ENCODE measurements at regions not wholly inside any gene's neighbourhood (a gene's known extent, or its start where the extent isn't known, plus 50 kb on each side); places are given as distances from the start of the nearest gene placed in this dataset.

- TF ChIP-seq TGIF2 (CRISPR knock-in tag; IDR thresholded peaks at IDR 0.05) (no peak), EZH2 (conservative IDR thresholded peaks at IDR 0.05; ENCODE audit: low read depth, low read length) (no peak), ZBTB7A (CRISPR knock-in tag; IDR thresholded peaks at IDR 0.05) (no peak), IRF1 (CRISPR knock-in tag; IDR thresholded peaks at IDR 0.05; ENCODE audit: low read depth) (no peak)
These were observed 139.5 kb downstream of the PFKFB3 start (continued) for GRCh38 chr10:6342096-6342685.

- H3K9me3 ChIP-seq (ENCODE audit: low read length) = no peaks in the 10 kb centered on the region
- no peak for ATAC-seq
- CTCF ChIA-PET (ENCODE audit: low intra/inter-chr PET ratio, low total read pairs) = no interaction called here
- in situ Hi-C loops (cut with HindIII; ENCODE audit: extremely low pct_ligation_motif_present, low pct_unique_long_range_greater_than_20kb) = no loop called here
- H3K27ac ChIP-seq (ENCODE audit: extremely low read length, insufficient read depth, low read length) = no peak overlapping the region
- peaks cover 0 to 10% of the 10 kb centered on the region in 2 experiments; a peak in 2 of 5 replicates for H3K27me3 ChIP-seq (ENCODE audit: control insufficient read depth in 1 of 2, insufficient read depth in 2 of 2, low read length in 2 of 2)
- H3K4me2 ChIP-seq (ENCODE audit: low read depth, low read length) = no peak overlapping the region
- no peak overlapping the region for H2AFZ ChIP-seq (ENCODE audit: low read length)
- no peak overlapping the region for H3K9ac ChIP-seq (ENCODE audit: insufficient read depth, low read depth, low read length)
- WGBS (ENCODE audit: low lambda C conversion rate) = no CpG with 5 or more reads among the region's 7 CpGs
- POLR2A ChIA-PET = no interaction called here
- no peaks in the 10 kb centered on the region for H3K36me3 ChIP-seq (replicated peaks in 1 of 2; ENCODE audit: control insufficient read depth in 1 of 2, insufficient read depth in 2 of 2, low read length in 2 of 2)
- no peaks in the 10 kb centered on the region for H4K20me1 ChIP-seq (ENCODE audit: insufficient read depth, low read length)
- no peaks in the 10 kb centered on the region for H3K79me2 ChIP-seq (ENCODE audit: insufficient read depth, low read length)
- no peak for DNase-seq (ENCODE audit: low spot score)
- no peaks in the 10 kb centered on the region for H3K4me1 ChIP-seq (ENCODE audit: insufficient read depth, low read length)
- no peak for FAIRE-seq
- no TSS peak for BruUV-seq (replicated peaks)
- intact Hi-C loops (cut with micrococcal nuclease; ENCODE audit: unreplicated experiment) = no loop called here
- TF ChIP-seq, protein P1, sequence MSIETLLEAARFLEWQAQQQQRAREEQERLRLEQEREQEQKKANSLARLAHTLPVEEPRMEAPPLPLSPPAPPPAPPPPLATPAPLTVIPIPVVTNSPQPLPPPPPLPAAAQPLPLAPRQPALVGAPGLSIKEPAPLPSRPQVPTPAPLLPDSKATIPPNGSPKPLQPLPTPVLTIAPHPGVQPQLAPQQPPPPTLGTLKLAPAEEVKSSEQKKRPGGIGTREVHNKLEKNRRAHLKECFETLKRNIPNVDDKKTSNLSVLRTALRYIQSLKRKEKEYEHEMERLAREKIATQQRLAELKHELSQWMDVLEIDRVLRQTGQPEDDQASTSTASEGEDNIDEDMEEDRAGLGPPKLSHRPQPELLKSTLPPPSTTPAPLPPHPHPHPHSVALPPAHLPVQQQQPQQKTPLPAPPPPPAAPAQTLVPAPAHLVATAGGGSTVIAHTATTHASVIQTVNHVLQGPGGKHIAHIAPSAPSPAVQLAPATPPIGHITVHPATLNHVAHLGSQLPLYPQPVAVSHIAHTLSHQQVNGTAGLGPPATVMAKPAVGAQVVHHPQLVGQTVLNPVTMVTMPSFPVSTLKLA (IDR thresholded peaks at IDR 0.05) = peak; percentile 75
- no peak for TF ChIP-seq ATF1 (CRISPR knock-in tag; IDR thresholded peaks at IDR 0.05)
- no peak overlapping the region for H3K4me3 ChIP-seq (replicated peaks in 1 of 3; ENCODE audit: insufficient read depth in 1 of 3, low read depth in 2 of 3, low read length in 3 of 3)
These were observed 140.7 kb downstream of the PFKFB3 start for GRCh38 chr10:6343305-6344010.
